Gastrocnemius medialis (tissue), 4 donors: ENCODE measurements at regions not wholly inside any gene's neighbourhood (a gene's known extent, or its start where the extent isn't known, plus 50 kb on each side); places are given as distances from the start of the nearest gene placed in this dataset.

Experiments
- CTCF ChIP-seq, 5 experiments: fragments of 450-650 bp in 3 of 5; fragments of 200-600 bp in 2 of 5; sonication (generic) in 2 of 5; IDR thresholded peaks in 4 of 5; conservative IDR thresholded peaks in 1 of 5; 1 replicate in 4 of 5; 2 replicates in 1 of 5; pipeline ENCODE4 v1.5.1; 2016 to 2019; ENCODE audit warnings: antibody characterized with exemption in 5 of 5, mild to moderate bottlenecking in 3 of 5, moderate library complexity in 3 of 5
- POLR2A ChIP-seq, 2 donors: fragments of 450-650 bp; IDR thresholded peaks; one replicate each; pipeline ENCODE4 v1.6.1; 2017; ENCODE audit warnings: antibody characterized with exemption in 2 of 2, mild to moderate bottlenecking in 2 of 2, moderate library complexity in 2 of 2

- no peak for TF ChIP-seq POLR2A (IDR thresholded peaks at IDR 0.05)
- TF ChIP-seq CTCF (IDR thresholded peaks at IDR 0.05 in 4 of 5, conservative IDR thresholded peaks at IDR 0.05 in 1 of 5), result no peak
These were observed 360.6 kb downstream of the BRD1 start for GRCh38 chr22:49466878-49467595.
